HG03520 (cell line): ENCODE measurements at regions not wholly inside any gene's neighbourhood (a gene's known extent, or its start where the extent isn't known, plus 50 kb on each side); places are given as distances from the start of the nearest gene placed in this dataset.
A peak's percentile ranks its signal among the peaks of the same experiment; 100 is the strongest.

Experiments
- ATAC-seq: cut with Tn5 transposase; IDR thresholded peaks from one replicate; pipeline ENCODE4 v1.9.1; 2021; ENCODE audit warnings: mild to moderate bottlenecking, moderate library complexity; ENCODE audit not compliant: unreplicated experiment

- no peak for ATAC-seq
These were observed 160.6 kb upstream of the USP24 start for GRCh38 chr1:55375617-55376258.

GRCh38 chr1:55374801-55375616 lies 159.8 kb upstream of the USP24 start:
- ATAC-seq, result no peak

- ATAC-seq, result no peak
These were observed 159.1 kb upstream of the USP24 start for GRCh38 chr1:55374216-55374615.

GRCh38 chr1:55369474-55369873 lies 154.3 kb upstream of the USP24 start:
- no peak for ATAC-seq

GRCh38 chr1:55368698-55369097 lies 153.5 kb upstream of the USP24 start:
- no peak for ATAC-seq

GRCh38 chr1:55367273-55367672 lies 152.1 kb upstream of the USP24 start:
- no peak for ATAC-seq

GRCh38 chr1:55364216-55364615 lies 149.1 kb upstream of the USP24 start:
- no peak for ATAC-seq

GRCh38 chr1:55363268-55363667 lies 148.1 kb upstream of the USP24 start:
- ATAC-seq, result no peak

GRCh38 chr1:55362558-55362957 lies 147.4 kb upstream of the USP24 start:
- ATAC-seq, result no peak

- ATAC-seq, result no peak
These were observed 144.4 kb upstream of the USP24 start for GRCh38 chr1:55359611-55360010.

- ATAC-seq, result no peak
These were observed 143.4 kb upstream of the USP24 start for GRCh38 chr1:55358581-55358980.

GRCh38 chr1:55355549-55355948 lies 140.4 kb upstream of the USP24 start:
- ATAC-seq, result no peak

- peak; percentile 55 for ATAC-seq
These were observed 138.8 kb upstream of the USP24 start for GRCh38 chr1:55353707-55354620.

GRCh38 chr1:55352811-55353180 lies 137.6 kb upstream of the USP24 start:
- no peak for ATAC-seq

- no peak for ATAC-seq
These were observed 137.1 kb upstream of the USP24 start for GRCh38 chr1:55352080-55352810.

GRCh38 chr1:55348356-55348755 lies 133.2 kb upstream of the USP24 start:
- no peak for ATAC-seq

- ATAC-seq, result no peak
These were observed 132.7 kb upstream of the USP24 start for GRCh38 chr1:55347866-55348265.

GRCh38 chr1:55347041-55347440 lies 131.9 kb upstream of the USP24 start:
- ATAC-seq, result no peak

GRCh38 chr1:55346586-55346985 lies 131.4 kb upstream of the USP24 start:
- ATAC-seq, result no peak

- ATAC-seq, result no peak
These were observed 124.5 kb upstream of the USP24 start for GRCh38 chr1:55339681-55340080.

GRCh38 chr1:55338448-55338820 lies 123.3 kb upstream of the USP24 start:
- no peak for ATAC-seq
